ENCODE measurements at regions not wholly inside any gene's neighbourhood (a gene's known extent, or its start where the extent isn't known, plus 50 kb on each side); places are given as distances from the start of the nearest gene placed in this dataset.
A peak's percentile ranks its signal among the peaks of the same experiment; 100 is the strongest.
"Not testable (repeated sequence)": the region's sequence is repeated elsewhere in the genome, so short reads cannot be mapped to it uniquely, and the experiment has no call there.

DNA sequence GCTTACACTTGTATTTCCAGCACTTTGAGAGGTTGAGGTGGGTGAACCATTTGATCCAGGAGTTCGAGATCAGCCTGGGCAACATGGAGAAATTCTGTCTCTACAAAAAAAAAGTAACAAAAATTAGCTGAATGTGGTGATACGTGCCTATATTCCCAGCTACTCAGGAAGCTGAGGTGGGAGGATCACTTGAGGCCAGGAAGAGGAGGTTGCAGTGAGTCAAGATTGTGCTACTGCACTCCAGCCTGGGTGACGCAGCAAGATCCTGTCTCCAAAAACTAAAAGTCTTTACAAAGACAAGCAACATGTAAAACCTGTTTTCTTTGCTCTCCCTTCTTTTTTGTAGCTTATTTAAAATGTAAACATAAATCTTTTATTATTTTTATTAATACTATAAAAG is 1156.1 kb downstream of the FAT4 start:
- no peak for DNase-seq (ENCODE audit: low read depth)

DNA sequence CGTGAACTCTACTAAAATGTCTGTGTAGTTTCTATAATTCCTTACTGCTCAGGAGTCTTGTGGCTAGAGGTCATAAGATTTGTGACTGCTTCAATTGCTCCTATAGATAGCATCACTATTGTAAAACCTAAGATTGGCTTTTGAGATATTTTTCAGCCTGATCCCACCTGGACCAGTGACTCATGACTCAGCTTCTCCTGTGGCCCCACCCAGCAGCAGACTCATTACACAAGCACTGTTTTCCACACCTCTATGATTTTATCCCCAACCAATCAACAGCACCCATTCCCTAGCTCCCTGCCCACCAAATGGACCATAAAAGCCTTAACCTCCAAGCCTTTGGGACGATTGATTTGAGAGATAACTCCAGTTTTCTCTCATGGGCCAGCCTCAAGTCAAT is 1157.0 kb upstream of the INTU start:
- Histone ChIP-seq H3K4me1 (ENCODE audit: control insufficient read depth, insufficient read depth, low read length) (no peaks in the 10 kb centered on the region), H3K27me3 (replicated peaks; ENCODE audit: control insufficient read depth, insufficient read depth, low read length) (no peaks in the 10 kb centered on the region), H3K4me3 (ENCODE audit: low read length) (no peak overlapping the region), H3K9me3 (ENCODE audit: control insufficient read depth, low read length) (no peaks in the 10 kb centered on the region), H3K9ac (ENCODE audit: low read length) (no peak overlapping the region), H3K36me3 (ENCODE audit: control insufficient read depth, insufficient read depth, low read length, severe bottlenecking) (no peaks in the 10 kb centered on the region)
- DNase-seq (ENCODE audit: low read depth) = no peak

More for the DNA sequence above, 1156.1 kb downstream of the FAT4 start:
- no peaks in the 10 kb centered on the region for H3K36me3 ChIP-seq (ENCODE audit: control insufficient read depth, insufficient read depth, low read length, severe bottlenecking)
- no peaks in the 10 kb centered on the region for H3K9me3 ChIP-seq (ENCODE audit: control insufficient read depth, low read length)
- no peak overlapping the region for H3K9ac ChIP-seq (ENCODE audit: low read length)
- no peaks in the 10 kb centered on the region for H3K27me3 ChIP-seq (replicated peaks; ENCODE audit: control insufficient read depth, insufficient read depth, low read length)
- no peaks in the 10 kb centered on the region for H3K4me1 ChIP-seq (ENCODE audit: control insufficient read depth, insufficient read depth, low read length)
- H3K4me3 ChIP-seq (ENCODE audit: low read length) = no peak overlapping the region

DNA sequence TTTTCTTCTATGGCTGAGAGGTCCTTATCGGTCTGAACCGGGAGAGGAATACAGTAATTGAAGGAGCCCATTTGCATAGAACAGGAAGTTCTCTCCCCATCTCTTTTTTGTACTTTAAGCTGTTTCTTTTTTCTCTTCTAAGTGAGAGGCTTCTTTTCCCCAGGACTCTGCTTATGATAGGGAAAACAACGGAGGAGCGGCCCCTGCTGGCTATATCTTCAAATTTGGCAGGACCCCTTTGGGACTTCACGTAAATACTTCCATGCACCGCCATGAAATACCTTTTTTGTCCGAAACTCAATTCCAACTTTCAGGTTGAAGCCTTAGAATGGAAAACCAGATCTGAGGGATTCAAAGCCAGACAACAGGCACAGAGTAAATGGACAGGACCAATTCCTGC is 1153.0 kb upstream of the INTU start:
- Histone ChIP-seq H3K36me3 (ENCODE audit: control insufficient read depth, insufficient read depth, low read length, severe bottlenecking) (no peaks in the 10 kb centered on the region), H3K4me3 (ENCODE audit: low read length) (no peak overlapping the region), H3K9me3 (ENCODE audit: control insufficient read depth, low read length) (no peaks in the 10 kb centered on the region), H3K4me1 (ENCODE audit: control insufficient read depth, insufficient read depth, low read length) (no peaks in the 10 kb centered on the region), H3K27me3 (replicated peaks; ENCODE audit: control insufficient read depth, insufficient read depth, low read length) (no peaks in the 10 kb centered on the region), H3K9ac (ENCODE audit: low read length) (no peak overlapping the region)
- peak; percentile 3 for DNase-seq (ENCODE audit: low read depth)

DNA sequence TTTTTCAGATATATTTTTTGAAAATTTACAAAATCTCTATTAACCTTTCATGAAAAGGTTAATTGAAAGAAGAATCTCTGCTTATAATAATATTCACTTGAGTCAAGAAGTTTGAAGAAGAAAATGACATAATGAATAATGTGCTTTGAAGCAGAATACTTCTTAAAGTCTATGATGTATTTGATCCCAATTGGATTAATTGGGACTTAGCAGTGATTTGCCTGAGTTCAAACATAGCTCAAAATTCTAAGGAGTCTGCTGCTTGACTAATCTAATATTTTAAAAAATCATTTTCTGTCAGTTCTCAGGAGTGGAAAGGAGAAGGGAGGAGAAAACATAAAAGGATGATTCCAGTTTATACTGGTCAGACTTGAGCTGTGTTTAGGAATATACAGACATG is 1150.4 kb upstream of the INTU start:
- Histone ChIP-seq H3K36me3 (ENCODE audit: control insufficient read depth, insufficient read depth, low read length, severe bottlenecking) (no peaks in the 10 kb centered on the region), H3K9me3 (ENCODE audit: control insufficient read depth, low read length) (no peaks in the 10 kb centered on the region), H3K27me3 (replicated peaks; ENCODE audit: control insufficient read depth, insufficient read depth, low read length) (no peaks in the 10 kb centered on the region), H3K4me3 (ENCODE audit: low read length) (no peak overlapping the region), H3K9ac (ENCODE audit: low read length) (no peak overlapping the region), H3K4me1 (ENCODE audit: control insufficient read depth, insufficient read depth, low read length) (no peaks in the 10 kb centered on the region)
- no peak for DNase-seq (ENCODE audit: low read depth)

DNA sequence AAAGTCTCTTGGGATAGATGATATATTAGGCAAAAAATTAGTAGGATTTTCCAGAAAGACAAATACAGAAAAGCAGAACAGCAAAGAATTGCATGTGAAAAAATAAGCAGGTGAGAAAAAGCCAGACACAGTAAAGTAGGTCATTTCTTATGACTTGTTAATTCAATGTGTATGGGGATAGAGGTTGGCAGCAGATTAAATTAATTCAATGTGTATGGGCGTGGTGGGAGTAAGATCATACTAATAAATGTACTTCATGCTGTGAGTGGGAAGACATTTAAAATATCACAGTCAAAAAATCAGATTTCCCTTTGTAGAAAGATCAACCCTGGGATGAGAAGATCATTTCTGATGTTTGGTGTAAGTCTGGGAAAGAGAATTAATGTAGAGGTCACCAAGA is 1146.4 kb upstream of the INTU start:
- Histone ChIP-seq H3K4me1 (ENCODE audit: control insufficient read depth, insufficient read depth, low read length) (no peaks in the 10 kb centered on the region), H3K9ac (ENCODE audit: low read length) (no peak overlapping the region), H3K4me3 (ENCODE audit: low read length) (no peak overlapping the region), H3K9me3 (ENCODE audit: control insufficient read depth, low read length) (no peaks in the 10 kb centered on the region), H3K27me3 (replicated peaks; ENCODE audit: control insufficient read depth, insufficient read depth, low read length) (no peaks in the 10 kb centered on the region), H3K36me3 (ENCODE audit: control insufficient read depth, insufficient read depth, low read length, severe bottlenecking) (no peaks in the 10 kb centered on the region)
- DNase-seq (ENCODE audit: low read depth) = no peak

DNA sequence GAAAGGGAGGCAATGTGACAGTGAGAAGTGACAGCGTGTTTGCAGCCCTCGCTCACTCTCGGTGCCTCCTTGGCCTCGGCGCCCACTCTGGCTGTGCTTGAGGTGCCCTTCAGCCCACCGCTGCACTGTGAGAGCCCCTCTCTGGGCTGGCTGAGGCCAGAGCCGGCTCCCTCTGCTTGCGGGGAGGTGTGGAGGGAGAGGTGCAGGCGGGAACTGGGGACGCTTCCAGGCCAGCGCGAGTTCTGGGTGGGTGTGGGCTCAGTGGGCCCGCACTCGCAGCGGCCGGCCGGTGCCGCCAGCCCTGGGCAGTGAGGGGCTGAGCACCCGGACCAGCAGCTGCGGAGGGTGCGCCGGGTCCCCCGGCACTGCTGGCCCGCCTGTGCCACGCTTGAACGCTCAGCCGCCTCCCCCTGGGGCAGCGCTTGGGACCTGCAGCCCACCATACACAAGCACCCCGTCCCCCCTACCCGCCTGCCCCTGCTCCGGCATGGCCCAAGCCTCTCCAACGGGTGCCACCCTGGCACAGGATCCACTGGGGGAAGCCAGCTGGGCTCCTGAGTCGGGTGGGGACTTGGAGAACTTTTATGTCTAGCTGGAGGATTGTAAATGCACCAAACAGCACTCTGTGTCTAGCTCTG is 1142.8 kb upstream of the INTU start:
- Histone ChIP-seq H3K9ac (ENCODE audit: low read length) (no peak overlapping the region), H3K9me3 (ENCODE audit: control insufficient read depth, low read length) (no peaks in the 10 kb centered on the region), H3K36me3 (ENCODE audit: control insufficient read depth, insufficient read depth, low read length, severe bottlenecking) (no peaks in the 10 kb centered on the region), H3K4me1 (ENCODE audit: control insufficient read depth, insufficient read depth, low read length) (no peaks in the 10 kb centered on the region), H3K27me3 (replicated peaks; ENCODE audit: control insufficient read depth, insufficient read depth, low read length) (no peaks in the 10 kb centered on the region), H3K4me3 (ENCODE audit: low read length) (no peak overlapping the region)
- no peak for DNase-seq (ENCODE audit: low read depth)

DNA sequence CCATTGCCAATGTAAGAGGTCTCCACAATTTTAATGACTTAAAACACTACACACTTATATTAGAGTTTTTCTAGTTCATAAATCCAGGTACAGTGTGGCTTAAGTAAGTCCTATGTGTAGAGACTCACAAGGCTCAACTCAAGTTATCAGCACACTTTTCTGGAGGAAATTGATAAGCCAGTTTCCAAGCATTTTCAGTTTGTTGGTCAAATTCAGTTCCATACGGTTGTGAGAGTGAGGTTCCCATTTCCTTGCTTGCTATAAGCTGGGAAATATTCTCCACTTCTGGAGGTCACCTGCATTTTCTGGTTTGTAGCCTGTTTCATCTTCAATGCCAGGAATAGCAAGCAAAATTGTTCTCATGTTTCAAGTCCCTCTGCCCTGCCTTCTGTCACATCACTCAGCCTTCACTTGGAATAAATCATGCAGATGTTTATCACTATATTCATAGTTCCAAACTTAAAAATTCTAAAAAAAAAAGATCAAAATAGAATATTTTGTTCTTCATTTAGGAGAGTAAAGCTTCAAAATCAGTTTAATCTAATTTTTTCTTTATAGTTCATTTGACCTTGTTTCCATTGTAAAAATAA is 1137.5 kb upstream of the INTU start:
- Histone ChIP-seq H3K9ac (ENCODE audit: low read length) (no peak overlapping the region), H3K27me3 (replicated peaks; ENCODE audit: control insufficient read depth, insufficient read depth, low read length) (no peaks in the 10 kb centered on the region), H3K4me1 (ENCODE audit: control insufficient read depth, insufficient read depth, low read length) (no peaks in the 10 kb centered on the region), H3K36me3 (ENCODE audit: control insufficient read depth, insufficient read depth, low read length, severe bottlenecking) (no peaks in the 10 kb centered on the region), H3K4me3 (ENCODE audit: low read length) (no peak overlapping the region), H3K9me3 (ENCODE audit: control insufficient read depth, low read length) (peaks cover 3% of the 10 kb centered on the region)
- DNase-seq (ENCODE audit: low read depth) = no peak

DNA sequence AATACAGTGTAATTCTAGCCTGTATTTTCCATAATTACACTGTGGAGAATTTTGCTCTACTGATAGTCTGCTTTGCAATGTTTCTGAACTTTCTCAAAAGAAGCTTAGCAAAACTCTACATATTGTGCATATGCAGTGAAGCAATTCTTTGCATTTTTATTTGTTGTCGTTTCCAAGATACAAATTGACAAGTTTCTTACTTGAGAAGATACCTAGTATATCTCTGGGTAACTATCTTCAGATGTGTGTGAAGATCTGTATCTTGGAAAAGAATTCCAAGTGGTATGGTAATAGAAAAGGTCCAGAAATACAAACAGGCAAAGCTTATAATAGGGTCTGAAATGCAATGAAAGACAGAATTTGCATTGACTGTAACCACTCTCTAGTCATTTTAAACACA is 1119.8 kb upstream of the INTU start:
- H3K4me3 ChIP-seq (ENCODE audit: low read length) = no peak overlapping the region
- DNase-seq (ENCODE audit: low read depth) = no peak
- no peak overlapping the region for H3K9ac ChIP-seq (ENCODE audit: low read length)
- no peaks in the 10 kb centered on the region for H3K9me3 ChIP-seq (ENCODE audit: control insufficient read depth, low read length)
- H3K4me1 ChIP-seq (ENCODE audit: control insufficient read depth, insufficient read depth, low read length) = no peaks in the 10 kb centered on the region
- H3K27me3 ChIP-seq (replicated peaks; ENCODE audit: control insufficient read depth, insufficient read depth, low read length) = no peaks in the 10 kb centered on the region
- H3K36me3 ChIP-seq (ENCODE audit: control insufficient read depth, insufficient read depth, low read length, severe bottlenecking) = no peaks in the 10 kb centered on the region

DNA sequence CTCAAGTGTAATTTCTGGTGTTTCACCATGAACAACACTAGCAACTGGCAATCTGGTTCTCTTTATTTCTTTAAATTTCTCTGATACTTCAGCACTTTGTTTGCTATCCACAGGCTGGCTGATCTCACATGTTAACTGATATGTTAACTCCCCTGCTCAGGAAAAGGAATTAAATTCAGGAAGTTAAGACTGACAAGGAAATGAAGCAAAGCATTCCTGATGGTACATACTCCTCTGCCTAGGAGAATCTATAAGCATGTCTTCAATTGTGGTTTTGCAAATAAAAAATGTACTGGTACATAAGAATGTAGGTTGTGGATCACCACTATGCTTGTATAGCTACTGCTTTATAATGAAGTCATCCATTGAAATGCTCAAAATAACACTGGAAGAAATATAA is 1119.2 kb upstream of the INTU start:
- H3K36me3 ChIP-seq (ENCODE audit: control insufficient read depth, insufficient read depth, low read length, severe bottlenecking) = no peaks in the 10 kb centered on the region
- H3K4me1 ChIP-seq (ENCODE audit: control insufficient read depth, insufficient read depth, low read length) = no peaks in the 10 kb centered on the region
- no peaks in the 10 kb centered on the region for H3K9me3 ChIP-seq (ENCODE audit: control insufficient read depth, low read length)
- no peaks in the 10 kb centered on the region for H3K27me3 ChIP-seq (replicated peaks; ENCODE audit: control insufficient read depth, insufficient read depth, low read length)
- no peak overlapping the region for H3K9ac ChIP-seq (ENCODE audit: low read length)
- no peak overlapping the region for H3K4me3 ChIP-seq (ENCODE audit: low read length)
- DNase-seq (ENCODE audit: low read depth) = peak; percentile 21

DNA sequence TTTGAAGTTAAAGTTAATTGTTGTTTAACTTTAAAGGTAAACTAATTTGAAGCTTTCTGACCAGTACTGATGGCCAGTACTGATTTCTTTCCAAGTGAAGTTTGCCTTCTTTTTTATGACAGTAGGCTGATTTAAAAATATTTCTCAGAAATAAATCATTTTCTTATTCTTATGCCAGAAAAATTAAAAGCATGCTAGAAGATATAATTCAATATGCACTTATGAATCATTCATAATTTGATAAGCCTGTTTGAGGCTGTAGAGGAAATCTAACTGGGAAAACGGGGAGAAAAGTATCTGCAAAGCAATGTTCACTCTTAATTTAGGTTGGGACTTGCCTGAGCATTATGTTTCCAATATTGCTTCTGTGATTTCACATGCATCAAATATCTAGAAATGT is 1112.0 kb upstream of the INTU start:
- no peak for DNase-seq (ENCODE audit: low read depth)
- H3K27me3 ChIP-seq (replicated peaks; ENCODE audit: control insufficient read depth, insufficient read depth, low read length) = no peaks in the 10 kb centered on the region
- H3K4me3 ChIP-seq (ENCODE audit: low read length) = no peak overlapping the region

DNA sequence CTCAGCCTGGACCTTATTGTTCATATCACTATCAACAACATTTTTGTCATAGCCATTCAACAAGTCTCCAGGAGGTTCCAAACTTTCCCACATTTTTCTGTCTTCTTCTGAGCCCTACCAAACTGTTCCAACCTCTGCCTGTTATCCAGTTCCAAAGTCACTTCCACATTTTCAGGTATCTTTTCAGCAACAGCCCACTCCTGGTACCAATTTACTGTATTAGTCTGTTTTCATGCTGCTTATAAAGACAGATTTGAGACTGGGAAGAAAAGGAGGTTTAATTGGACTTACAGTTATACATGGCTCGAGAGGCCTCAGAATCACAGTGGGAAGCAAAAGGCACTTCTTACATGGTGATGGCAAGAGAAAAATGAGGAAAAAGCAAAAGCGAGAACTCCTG is 1107.4 kb upstream of the INTU start:
- not testable (repeated sequence) for H3K4me3 ChIP-seq (ENCODE audit: low read length); H3K4me1 ChIP-seq (ENCODE audit: control insufficient read depth, insufficient read depth, low read length); H3K27me3 ChIP-seq (replicated peaks; ENCODE audit: control insufficient read depth, insufficient read depth, low read length); H3K36me3 ChIP-seq (ENCODE audit: control insufficient read depth, insufficient read depth, low read length, severe bottlenecking); DNase-seq (ENCODE audit: low read depth); H3K9me3 ChIP-seq (ENCODE audit: control insufficient read depth, low read length); H3K9ac ChIP-seq (ENCODE audit: low read length)

More for the DNA sequence above, 1112.0 kb upstream of the INTU start:
- no peaks in the 10 kb centered on the region for H3K36me3 ChIP-seq (ENCODE audit: control insufficient read depth, insufficient read depth, low read length, severe bottlenecking)
- no peaks in the 10 kb centered on the region for H3K9me3 ChIP-seq (ENCODE audit: control insufficient read depth, low read length)
- no peaks in the 10 kb centered on the region for H3K4me1 ChIP-seq (ENCODE audit: control insufficient read depth, insufficient read depth, low read length)
- H3K9ac ChIP-seq (ENCODE audit: low read length) = no peak overlapping the region

DNA sequence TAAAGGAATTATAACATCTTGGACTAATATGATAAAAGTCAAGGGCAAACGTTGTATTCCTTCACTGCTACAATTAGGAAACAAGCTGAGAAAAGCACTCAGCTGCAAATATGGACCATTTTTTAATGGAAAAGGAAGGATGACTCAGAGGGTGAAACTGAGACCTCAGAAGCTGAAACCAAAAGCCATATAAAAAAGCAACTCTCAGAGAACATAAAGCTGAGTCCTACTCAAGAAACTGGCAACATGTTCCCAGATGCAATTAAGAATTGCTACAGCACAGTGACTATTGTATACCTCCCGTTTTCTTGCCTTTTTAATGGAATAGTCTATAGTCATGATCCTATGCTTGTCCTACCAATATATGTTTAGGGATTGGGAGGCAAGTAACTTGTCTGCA is 1106.4 kb upstream of the INTU start:
- Histone ChIP-seq H3K4me3 (ENCODE audit: low read length) (no peak overlapping the region), H3K4me1 (ENCODE audit: control insufficient read depth, insufficient read depth, low read length) (no peaks in the 10 kb centered on the region), H3K9ac (ENCODE audit: low read length) (no peak overlapping the region), H3K9me3 (ENCODE audit: control insufficient read depth, low read length) (peaks cover 3% of the 10 kb centered on the region), H3K36me3 (ENCODE audit: control insufficient read depth, insufficient read depth, low read length, severe bottlenecking) (no peaks in the 10 kb centered on the region), H3K27me3 (replicated peaks; ENCODE audit: control insufficient read depth, insufficient read depth, low read length) (no peaks in the 10 kb centered on the region)
- DNase-seq (ENCODE audit: low read depth) = no peak

Data from adipocyte (in vitro differentiated cells).